ENCODE measurements at regions not wholly inside any gene's neighbourhood (a gene's known extent, or its start where the extent isn't known, plus 50 kb on each side); places are given as distances from the start of the nearest gene placed in this dataset.
"Not testable (repeated sequence)": the region's sequence is repeated elsewhere in the genome, so short reads cannot be mapped to it uniquely, and the experiment has no call there.

- WGBS (ENCODE audit: insufficient coverage): 98% methylated on average over 17 of the region's 23 CpGs
- no peaks in the 10 kb centered on the region for H3K4me1 ChIP-seq (ENCODE audit: control extremely low read depth in 1 of 4, control insufficient read depth in 4 of 4, insufficient read depth in 4 of 4, low read length in 3 of 4)
- ChIA-PET POLR2A (no interaction called here), CTCF (no interaction called here)
- H3K9me3 ChIP-seq (ENCODE audit: control extremely low read depth in 1 of 5, control insufficient read depth in 4 of 5, insufficient read depth in 2 of 5, low read depth in 1 of 5, low read length in 4 of 5): peaks cover 0 to 8% (median 3%) of the 10 kb centered on the region in 5 experiments
- DNase-seq: no peak
- H3K36me3 ChIP-seq (ENCODE audit: control insufficient read depth in 4 of 4, insufficient read depth in 4 of 4, low read length in 3 of 4): no peaks in the 10 kb centered on the region
- H3K27me3 ChIP-seq (replicated peaks in 2 of 5; ENCODE audit: control insufficient read depth in 4 of 5, insufficient read depth in 5 of 5, low read length in 4 of 5): peaks cover 0 to 16% (median 4%) of the 10 kb centered on the region in 5 experiments
- H3K27ac ChIP-seq (ENCODE audit: insufficient read depth in 1 of 2, low read depth in 1 of 2, low read length in 2 of 2, poor library complexity in 1 of 2, severe bottlenecking in 2 of 2): no peak overlapping the region
- H3K4me3 ChIP-seq (ENCODE audit: control insufficient read depth in 1 of 7, extremely low read depth in 1 of 7, insufficient read depth in 4 of 7, low read depth in 2 of 7, low read length in 6 of 7): no peak overlapping the region
Measured at GRCh38 chr2:240257940-240258580, 117.6 kb upstream of the OTOS start.

DNA sequence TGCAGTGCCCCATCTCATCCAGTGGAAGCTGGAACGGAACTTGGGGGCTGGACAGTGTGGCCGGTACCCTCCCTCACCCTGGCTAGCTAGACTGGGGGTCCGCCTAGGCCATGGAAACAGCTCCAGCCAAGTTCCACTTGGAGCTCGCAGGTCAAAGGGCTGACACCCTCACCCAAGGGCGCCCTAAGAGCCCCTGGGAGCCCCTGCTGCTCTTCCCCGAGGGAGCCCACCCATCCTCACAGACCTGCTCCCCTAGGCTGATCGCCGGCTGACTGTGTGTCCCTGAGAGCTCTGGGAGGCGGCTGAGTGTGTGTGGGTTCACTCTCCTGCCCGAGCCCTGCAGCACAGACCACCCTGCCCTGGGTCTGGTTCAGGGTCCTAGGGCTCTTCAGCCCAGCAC is 118.2 kb upstream of the OTOS start:
- Histone ChIP-seq H3K9me3 (ENCODE audit: control extremely low read depth in 1 of 5, control insufficient read depth in 4 of 5, insufficient read depth in 2 of 5, low read depth in 1 of 5, low read length in 4 of 5) (peaks cover 0 to 13% (median 7%) of the 10 kb centered on the region in 5 experiments), H3K27me3 (replicated peaks in 2 of 5; ENCODE audit: control insufficient read depth in 4 of 5, insufficient read depth in 5 of 5, low read length in 4 of 5) (peaks cover 0 to 16% (median 4%) of the 10 kb centered on the region in 5 experiments), H3K27ac (ENCODE audit: insufficient read depth in 1 of 2, low read depth in 1 of 2, low read length in 2 of 2, poor library complexity in 1 of 2, severe bottlenecking in 2 of 2) (no peak overlapping the region), H3K4me1 (ENCODE audit: control extremely low read depth in 1 of 4, control insufficient read depth in 4 of 4, insufficient read depth in 4 of 4, low read length in 3 of 4) (no peaks in the 10 kb centered on the region), H3K4me3 (ENCODE audit: control insufficient read depth in 1 of 7, extremely low read depth in 1 of 7, insufficient read depth in 4 of 7, low read depth in 2 of 7, low read length in 6 of 7) (no peak overlapping the region), H3K36me3 (ENCODE audit: control insufficient read depth in 4 of 4, insufficient read depth in 4 of 4, low read length in 3 of 4) (no peaks in the 10 kb centered on the region)
- DNase-seq: no peak
- ChIA-PET POLR2A (no interaction called here), CTCF (no interaction called here)
- 93% methylated on average over 10 of the region's 10 CpGs for WGBS (ENCODE audit: insufficient coverage)

DNA sequence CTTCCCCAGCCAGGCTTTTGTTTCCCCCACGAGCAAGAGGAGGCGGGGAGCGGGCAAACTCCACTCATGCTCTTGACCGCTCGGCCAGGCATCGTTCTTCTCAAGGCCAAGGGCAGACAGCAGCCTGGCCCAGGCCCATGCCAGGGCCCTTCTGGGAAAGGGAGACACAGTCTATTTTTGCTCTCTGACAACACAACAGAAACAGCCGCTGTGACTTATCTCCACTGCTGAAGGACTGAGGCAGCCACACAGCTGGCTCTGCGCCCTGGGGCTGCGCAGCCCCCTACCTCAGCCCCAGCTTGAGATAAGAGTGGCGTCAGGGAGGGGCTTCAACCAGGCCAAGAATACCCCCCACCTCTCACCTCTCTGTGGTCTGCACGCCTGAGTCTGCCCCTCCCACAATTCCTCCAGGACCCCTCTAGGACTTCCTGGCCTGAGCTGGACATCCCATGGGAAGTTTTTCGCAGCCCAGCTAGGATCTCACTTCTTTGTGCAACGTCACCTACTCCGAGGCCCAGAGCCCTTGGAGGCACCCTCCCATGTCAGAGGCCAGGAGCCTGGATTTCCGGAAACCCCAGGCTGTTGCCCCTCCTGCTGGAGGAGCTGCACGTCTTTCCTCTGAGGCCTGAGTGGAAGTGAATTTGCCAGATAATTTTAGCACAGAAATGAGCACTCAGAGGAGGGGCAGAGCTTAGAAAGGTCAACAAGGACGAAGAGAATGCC is 118.9 kb upstream of the OTOS start:
- ChIA-PET POLR2A (no interaction called here), CTCF (no interaction called here)
- Histone ChIP-seq H3K9me3 (ENCODE audit: control extremely low read depth in 1 of 5, control insufficient read depth in 4 of 5, insufficient read depth in 2 of 5, low read depth in 1 of 5, low read length in 4 of 5) (peaks cover 0 to 14% (median 8%) of the 10 kb centered on the region in 5 experiments), H3K36me3 (ENCODE audit: control insufficient read depth in 4 of 4, insufficient read depth in 4 of 4, low read length in 3 of 4) (no peaks in the 10 kb centered on the region), H3K27ac (ENCODE audit: insufficient read depth in 1 of 2, low read depth in 1 of 2, low read length in 2 of 2, poor library complexity in 1 of 2, severe bottlenecking in 2 of 2) (no peak overlapping the region), H3K4me3 (ENCODE audit: control insufficient read depth in 1 of 7, extremely low read depth in 1 of 7, insufficient read depth in 4 of 7, low read depth in 2 of 7, low read length in 6 of 7) (no peak overlapping the region), H3K4me1 (ENCODE audit: control extremely low read depth in 1 of 4, control insufficient read depth in 4 of 4, insufficient read depth in 4 of 4, low read length in 3 of 4) (no peaks in the 10 kb centered on the region), H3K27me3 (replicated peaks in 2 of 5; ENCODE audit: control insufficient read depth in 4 of 5, insufficient read depth in 5 of 5, low read length in 4 of 5) (peaks cover 0 to 15% (median 3%) of the 10 kb centered on the region in 5 experiments)
- WGBS (ENCODE audit: insufficient coverage): 93% methylated on average over 15 of the region's 17 CpGs
- DNase-seq: no peak

DNA sequence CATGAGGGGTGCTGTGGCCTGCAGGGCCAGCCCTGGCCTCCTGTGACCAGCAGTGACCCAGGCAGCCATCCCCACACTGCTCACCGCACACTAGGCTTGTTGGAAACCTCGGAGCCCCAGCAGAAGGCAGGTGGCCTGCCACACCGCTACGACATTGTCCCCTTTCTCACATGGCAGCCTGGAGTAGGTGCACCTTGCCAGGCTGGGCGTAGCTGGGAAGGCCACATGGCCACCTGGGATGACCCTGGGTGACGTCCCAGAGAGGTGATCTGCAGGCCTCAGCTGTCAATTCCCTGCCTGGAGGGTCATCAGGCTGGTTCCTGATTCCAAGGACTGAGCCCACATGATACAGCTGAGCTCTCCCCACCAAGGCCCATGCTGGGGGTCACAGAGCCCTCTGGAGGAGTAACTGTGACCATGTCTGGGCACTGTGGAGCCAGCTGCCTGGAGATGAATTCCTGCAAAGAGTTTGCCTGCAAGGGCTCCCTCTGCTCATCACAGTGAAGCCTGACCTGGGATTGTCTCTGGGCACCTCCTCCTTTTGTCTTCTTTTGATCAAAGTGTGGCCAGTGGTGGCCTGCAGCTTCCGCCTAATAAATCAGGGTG is 119.6 kb upstream of the OTOS start:
- H3K36me3 ChIP-seq (ENCODE audit: control insufficient read depth in 4 of 4, insufficient read depth in 4 of 4, low read length in 3 of 4): no peaks in the 10 kb centered on the region
- H3K4me3 ChIP-seq (ENCODE audit: control insufficient read depth in 1 of 7, extremely low read depth in 1 of 7, insufficient read depth in 4 of 7, low read depth in 2 of 7, low read length in 6 of 7): no peak overlapping the region
- POLR2A ChIA-PET: no interaction called here
- peaks cover 0 to 14% (median 8%) of the 10 kb centered on the region in 5 experiments for H3K9me3 ChIP-seq (ENCODE audit: control extremely low read depth in 1 of 5, control insufficient read depth in 4 of 5, insufficient read depth in 2 of 5, low read depth in 1 of 5, low read length in 4 of 5)
- H3K27me3 ChIP-seq (replicated peaks in 2 of 5; ENCODE audit: control insufficient read depth in 4 of 5, insufficient read depth in 5 of 5, low read length in 4 of 5): peaks cover 0 to 8% (median 3%) of the 10 kb centered on the region in 5 experiments
- CTCF ChIA-PET: no interaction called here
- no peak overlapping the region for H3K27ac ChIP-seq (ENCODE audit: insufficient read depth in 1 of 2, low read depth in 1 of 2, low read length in 2 of 2, poor library complexity in 1 of 2, severe bottlenecking in 2 of 2)
- H3K4me1 ChIP-seq (ENCODE audit: control extremely low read depth in 1 of 4, control insufficient read depth in 4 of 4, insufficient read depth in 4 of 4, low read length in 3 of 4): no peaks in the 10 kb centered on the region
- 89% methylated on average over 7 of the region's 7 CpGs for WGBS (ENCODE audit: insufficient coverage)
- no peak for DNase-seq

- peaks cover 0 to 7% (median 3%) of the 10 kb centered on the region in 5 experiments for H3K27me3 ChIP-seq (replicated peaks in 2 of 5; ENCODE audit: control insufficient read depth in 4 of 5, insufficient read depth in 5 of 5, low read length in 4 of 5)
- CTCF ChIA-PET: no interaction called here
- POLR2A ChIA-PET: no interaction called here
- no peak overlapping the region for H3K27ac ChIP-seq (ENCODE audit: insufficient read depth in 1 of 2, low read depth in 1 of 2, low read length in 2 of 2, poor library complexity in 1 of 2, severe bottlenecking in 2 of 2)
- H3K36me3 ChIP-seq (ENCODE audit: control insufficient read depth in 4 of 4, insufficient read depth in 4 of 4, low read length in 3 of 4): no peaks in the 10 kb centered on the region
- peaks cover 0 to 17% (median 8%) of the 10 kb centered on the region in 5 experiments for H3K9me3 ChIP-seq (ENCODE audit: control extremely low read depth in 1 of 5, control insufficient read depth in 4 of 5, insufficient read depth in 2 of 5, low read depth in 1 of 5, low read length in 4 of 5)
- H3K4me3 ChIP-seq (ENCODE audit: control insufficient read depth in 1 of 7, extremely low read depth in 1 of 7, insufficient read depth in 4 of 7, low read depth in 2 of 7, low read length in 6 of 7): no peak overlapping the region
- WGBS (ENCODE audit: insufficient coverage): 69% methylated on average over 4 of the region's 4 CpGs
- H3K4me1 ChIP-seq (ENCODE audit: control extremely low read depth in 1 of 4, control insufficient read depth in 4 of 4, insufficient read depth in 4 of 4, low read length in 3 of 4): no peaks in the 10 kb centered on the region
- no peak for DNase-seq
Measured at GRCh38 chr2:240260664-240261063, 120.2 kb upstream of the OTOS start.

- H3K4me3 ChIP-seq (ENCODE audit: control insufficient read depth in 1 of 7, extremely low read depth in 1 of 7, insufficient read depth in 4 of 7, low read depth in 2 of 7, low read length in 6 of 7); DNase-seq; H3K27me3 ChIP-seq (replicated peaks in 2 of 5; ENCODE audit: control insufficient read depth in 4 of 5, insufficient read depth in 5 of 5, low read length in 4 of 5); H3K4me1 ChIP-seq (ENCODE audit: control extremely low read depth in 1 of 4, control insufficient read depth in 4 of 4, insufficient read depth in 4 of 4, low read length in 3 of 4); CTCF ChIA-PET; H3K27ac ChIP-seq (ENCODE audit: insufficient read depth in 1 of 2, low read depth in 1 of 2, low read length in 2 of 2, poor library complexity in 1 of 2, severe bottlenecking in 2 of 2); H3K36me3 ChIP-seq (ENCODE audit: control insufficient read depth in 4 of 4, insufficient read depth in 4 of 4, low read length in 3 of 4); POLR2A ChIA-PET: not testable (repeated sequence)
- WGBS (ENCODE audit: insufficient coverage): 86% methylated on average over 1 of the region's 1 CpG
- H3K9me3 ChIP-seq (ENCODE audit: control extremely low read depth in 1 of 5, control insufficient read depth in 4 of 5, insufficient read depth in 2 of 5, low read depth in 1 of 5, low read length in 4 of 5): peaks cover 0 to 17% (median 8%) of the 10 kb centered on the region in 5 experiments
Measured at GRCh38 chr2:240262578-240262977, 122.1 kb upstream of the OTOS start.

DNA sequence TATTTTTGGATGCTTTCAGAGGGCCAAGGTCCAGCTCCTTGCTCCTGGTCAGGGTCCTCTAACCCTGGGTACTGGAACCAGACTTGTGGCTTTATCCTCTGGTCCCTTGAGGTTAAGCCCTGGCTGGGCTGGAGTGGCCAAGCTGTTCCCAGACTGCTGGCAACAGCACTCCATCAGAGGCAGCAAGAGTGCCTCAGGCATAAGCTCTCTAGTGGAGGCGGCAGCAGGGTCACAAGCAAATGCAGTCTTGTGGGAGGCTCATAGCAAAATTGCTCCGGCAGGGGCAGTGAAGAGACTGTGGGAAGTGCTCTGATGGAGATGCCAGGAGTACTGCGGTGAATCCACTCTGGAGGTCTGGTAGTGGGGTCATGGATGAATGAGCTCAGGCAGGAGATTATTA is 128.9 kb upstream of the OTOS start:
- 97% methylated on average over 3 of the region's 3 CpGs for WGBS (ENCODE audit: insufficient coverage)
- no peak overlapping the region for H3K4me3 ChIP-seq (ENCODE audit: control insufficient read depth in 1 of 7, extremely low read depth in 1 of 7, insufficient read depth in 4 of 7, low read depth in 2 of 7, low read length in 6 of 7)
- H3K36me3 ChIP-seq (ENCODE audit: control insufficient read depth in 4 of 4, insufficient read depth in 4 of 4, low read length in 3 of 4): no peaks in the 10 kb centered on the region
- H3K4me1 ChIP-seq (ENCODE audit: control extremely low read depth in 1 of 4, control insufficient read depth in 4 of 4, insufficient read depth in 4 of 4, low read length in 3 of 4): no peaks in the 10 kb centered on the region
- ChIA-PET CTCF (interaction anchor here (0.5 kb wide), 1 partner anchor 161 kb away, joined by 3 read pairs; no protein-coding TSS in a partner anchor), POLR2A (no interaction called here)
- no peak for DNase-seq
- H3K27me3 ChIP-seq (replicated peaks in 2 of 5; ENCODE audit: control insufficient read depth in 4 of 5, insufficient read depth in 5 of 5, low read length in 4 of 5): peaks cover 0 to 5% (median 2%) of the 10 kb centered on the region in 5 experiments
- H3K9me3 ChIP-seq (ENCODE audit: control extremely low read depth in 1 of 5, control insufficient read depth in 4 of 5, insufficient read depth in 2 of 5, low read depth in 1 of 5, low read length in 4 of 5): peaks cover 4 to 31% (median 6%) of the 10 kb centered on the region in 5 experiments
- no peak overlapping the region for H3K27ac ChIP-seq (ENCODE audit: insufficient read depth in 1 of 2, low read depth in 1 of 2, low read length in 2 of 2, poor library complexity in 1 of 2, severe bottlenecking in 2 of 2)

Measured in common myeloid progenitor, CD34-positive (primary cell).